ENCODE measurements at regions not wholly inside any gene's neighbourhood (a gene's known extent, or its start where the extent isn't known, plus 50 kb on each side); places are given as distances from the start of the nearest gene placed in this dataset.
A peak's percentile ranks its signal among the peaks of the same experiment; 100 is the strongest.

GRCh38 chr22:49638001-49638400, 189.7 kb downstream of the BRD1 start:
- no peak for DNase-seq

GRCh38 chr22:49637255-49637760, 190.4 kb downstream of the BRD1 start:
- DNase-seq: no peak

- no peak for DNase-seq
These were observed 191.0 kb downstream of the BRD1 start for GRCh38 chr22:49636649-49637048.

- DNase-seq: no peak
These were observed 191.5 kb downstream of the BRD1 start for GRCh38 chr22:49636214-49636613.

- DNase-seq: peak; percentile 27
These were observed 193.5 kb downstream of the BRD1 start for GRCh38 chr22:49634006-49634772.

- DNase-seq: peak; percentile 12
These were observed 194.7 kb downstream of the BRD1 start for GRCh38 chr22:49633010-49633324.

- peak; percentile 75 for DNase-seq
These were observed 195.3 kb downstream of the BRD1 start for GRCh38 chr22:49632199-49633009.

- DNase-seq: no peak
These were observed 197.2 kb downstream of the BRD1 start for GRCh38 chr22:49630448-49630946.

- DNase-seq: no peak
These were observed 197.9 kb downstream of the BRD1 start for GRCh38 chr22:49629586-49630447.

GRCh38 chr22:49629261-49629570, 198.5 kb downstream of the BRD1 start:
- no peak for DNase-seq

GRCh38 chr22:49628391-49629260, 199.0 kb downstream of the BRD1 start:
- DNase-seq: no peak

GRCh38 chr22:49627217-49628181, 200.2 kb downstream of the BRD1 start:
- DNase-seq: no peak

- no peak for DNase-seq
These were observed 201.1 kb downstream of the BRD1 start for GRCh38 chr22:49626361-49627216.

GRCh38 chr22:49624421-49625177, 203.1 kb downstream of the BRD1 start:
- no peak for DNase-seq

GRCh38 chr22:49623715-49624114, 204.0 kb downstream of the BRD1 start:
- no peak for DNase-seq

GRCh38 chr22:49623176-49623575, 204.5 kb downstream of the BRD1 start:
- DNase-seq: no peak

GRCh38 chr22:49622241-49623105, 205.2 kb downstream of the BRD1 start:
- DNase-seq: no peak

GRCh38 chr22:49621601-49622210, 206.0 kb downstream of the BRD1 start:
- no peak for DNase-seq

Measured in hematopoietic multipotent progenitor cell treated with erythropoietin and hydrocortisone succinate and interleukin-3 and kit ligand, for 4 days (in vitro differentiated cells).